ENCODE measurements at regions not wholly inside any gene's neighbourhood (a gene's known extent, or its start where the extent isn't known, plus 50 kb on each side); places are given as distances from the start of the nearest gene placed in this dataset.

GRCh38 chr12:94793191-94793595 lies 142.8 kb upstream of the TMCC3 start:
- FAIRE-seq: no peak
- no peak for ATAC-seq
- CTCF ChIA-PET: interaction anchor here (1.5 kb wide), 1 partner anchor 30 kb away, joined by 3 read pairs; no protein-coding TSS in a partner anchor
- Histone ChIP-seq H3K4me3 (no peak overlapping the region), H3K9me3 (no peaks in the 10 kb centered on the region), H3K4me1 (peaks cover 9% of the 10 kb centered on the region; the same call in 1 of the 3 replicates), H3K4me2 (no peak overlapping the region), H3K27ac (no peak overlapping the region)
- DNase-seq (ENCODE audit: low read depth in 1 of 2, low spot score in 1 of 2): no peak
- POLR2A ChIA-PET: no interaction called here
- TF ChIP-seq ESRRA (IDR thresholded peaks at IDR 0.05; ENCODE audit: borderline replicate concordance, low read length) (no peak), HOXA7 (CRISPR knock-in tag; IDR thresholded peaks at IDR 0.05) (no peak), EHMT2 (IDR thresholded peaks at IDR 0.05; ENCODE audit: low read depth) (no peak), HES2 (IDR thresholded peaks at IDR 0.05) (no peak), NPAS2 (CRISPR knock-in tag; IDR thresholded peaks at IDR 0.05; ENCODE audit: borderline replicate concordance) (no peak), PBX3 (IDR thresholded peaks at IDR 0.05) (no peak), SMC3 (IDR thresholded peaks at IDR 0.05) (no peak), HEYL (CRISPR knock-in tag; IDR thresholded peaks at IDR 0.05) (no peak), HOXB13 (CRISPR knock-in tag; IDR thresholded peaks at IDR 0.05; ENCODE audit: low read depth) (no peak), CHD2 (IDR thresholded peaks at IDR 0.05; ENCODE audit: low read length, partially characterized antibody) (no peak), REST (IDR thresholded peaks at IDR 0.05) (no peak), CHD4 (IDR thresholded peaks at IDR 0.05; ENCODE audit: borderline replicate concordance) (no peak), MYC (IDR thresholded peaks at IDR 0.05; ENCODE audit: borderline replicate concordance, low read length) (no peak), MAZ (IDR thresholded peaks at IDR 0.05; ENCODE audit: borderline replicate concordance, low read depth, low read length) (no peak), ZNF302 (CRISPR knock-in tag; IDR thresholded peaks at IDR 0.05) (no peak), E2F6 (IDR thresholded peaks at IDR 0.05; ENCODE audit: borderline replicate concordance, low read depth) (no peak), GATA3 (IDR thresholded peaks at IDR 0.05; ENCODE audit: borderline replicate concordance) (no peak), FOXS1 (CRISPR knock-in tag; IDR thresholded peaks at IDR 0.05) (no peak)
- 89% methylated on average over 10 of the region's 10 CpGs for WGBS (ENCODE audit: missing lambda C conversion rate)

- POLR2A ChIA-PET: no interaction called here
These were observed 142.3 kb upstream of the TMCC3 start for GRCh38 chr12:94792693-94793092.

More at GRCh38 chr12:94792693-94793092, 142.3 kb upstream of the TMCC3 start:
- H3K4me3 ChIP-seq: no peak overlapping the region
- ATAC-seq (no peak), FAIRE-seq (no peak), DNase-seq (ENCODE audit: low read depth in 1 of 2, low spot score in 1 of 2) (no peak)
- no peak overlapping the region for H3K27ac ChIP-seq
- 56% methylated on average over 6 of the region's 6 CpGs for WGBS (ENCODE audit: missing lambda C conversion rate)
- no peaks in the 10 kb centered on the region for H3K9me3 ChIP-seq
- CTCF ChIA-PET: interaction anchor here (1.5 kb wide), 1 partner anchor 29 kb away, joined by 3 read pairs; no protein-coding TSS in a partner anchor
- H3K4me2 ChIP-seq: no peak overlapping the region
- no peak for TF ChIP-seq RCOR1 (IDR thresholded peaks at IDR 0.05; ENCODE audit: low read depth, low read length)
- TF ChIP-seq EP300 (IDR thresholded peaks at IDR 0.05): no peak
- TF ChIP-seq CBX8 (IDR thresholded peaks at IDR 0.05): no peak
- TF ChIP-seq BCL3 (IDR thresholded peaks at IDR 0.05): no peak
- TF ChIP-seq HOXB13 (CRISPR knock-in tag; IDR thresholded peaks at IDR 0.05; ENCODE audit: low read depth): no peak
- TF ChIP-seq MAX (IDR thresholded peaks at IDR 0.05): no peak
- TF ChIP-seq NFE2L2 (conservative IDR thresholded peaks at IDR 0.05; ENCODE audit: low read length): no peak
- TF ChIP-seq SREBF2 (IDR thresholded peaks at IDR 0.05): no peak
- no peak for TF ChIP-seq GATA3 (IDR thresholded peaks at IDR 0.05; ENCODE audit: borderline replicate concordance)
- TF ChIP-seq HES2 (IDR thresholded peaks at IDR 0.05): no peak
- no peak for TF ChIP-seq E2F6 (IDR thresholded peaks at IDR 0.05; ENCODE audit: borderline replicate concordance, low read depth)
- no peak for TF ChIP-seq POLR2AphosphoS2 (conservative IDR thresholded peaks at IDR 0.05; ENCODE audit: low read length)
- no peak for TF ChIP-seq RFX5 (IDR thresholded peaks at IDR 0.05)
- TF ChIP-seq POLR2A (IDR thresholded peaks at IDR 0.05; ENCODE audit: low read length): no peak
- no peak for TF ChIP-seq JUNB (IDR thresholded peaks at IDR 0.05)
- no peak for TF ChIP-seq EHMT2 (IDR thresholded peaks at IDR 0.05; ENCODE audit: low read depth)
- TF ChIP-seq ZFP36 (IDR thresholded peaks at IDR 0.05; ENCODE audit: borderline replicate concordance, partially characterized antibody): no peak
- no peak for TF ChIP-seq NPAS2 (CRISPR knock-in tag; IDR thresholded peaks at IDR 0.05; ENCODE audit: borderline replicate concordance)
- no peak for TF ChIP-seq HEYL (CRISPR knock-in tag; IDR thresholded peaks at IDR 0.05)
- H3K4me1 ChIP-seq: peaks cover 9% of the 10 kb centered on the region; the same call in 1 of the 3 replicates
